HEK293 (cell line): ENCODE measurements at regions not wholly inside any gene's neighbourhood (a gene's known extent, or its start where the extent isn't known, plus 50 kb on each side); places are given as distances from the start of the nearest gene placed in this dataset.

Source experiments
- CTCF ChIA-PET: fragments of 350-600 bp; formaldehyde crosslinking; extraction: SDS; loops from one replicate; lab custom pipeline; 2021; ENCODE audit warnings: antibody characterized with exemption; lab: Yijun Ruan, JAX
- POLR2A ChIA-PET: fragments of 300-600 bp; formaldehyde crosslinking; extraction: SDS; loops from one replicate; lab custom pipeline; 2020; ENCODE audit warnings: antibody characterized with exemption, inconsistent platforms; lab: Yijun Ruan, JAX
- H3K27ac ChIP-seq: fragments of 200-500 bp; sonication (Bioruptor generic); 2 replicates; pipeline ENCODE4 v1.5.1; 2014; ENCODE audit warnings: low read depth, low read length, control low read depth, inconsistent platforms; ENCODE audit errors: extremely low read depth
- H3K36me3 ChIP-seq, 2 experiments: fragments of 200-500 bp in 1 of 2; sonication (Bioruptor generic) in 1 of 2; 1 replicate in 1 of 2; 2 replicates in 1 of 2; pipeline ENCODE4 v1.5.1; 2014 to 2017; ENCODE audit warnings: inconsistent platforms in 2 of 2, low read length in 2 of 2; ENCODE audit not compliant: control insufficient read depth in 2 of 2, insufficient read depth in 1 of 2
- H3K4me1 ChIP-seq: fragments of 200-500 bp; sonication (Bioruptor generic); 2 replicates; pipeline ENCODE4 v1.5.1; 2014; ENCODE audit warnings: mild to moderate bottlenecking, low read length, inconsistent platforms; ENCODE audit not compliant: control insufficient read depth, insufficient read depth
- H3K4me3 ChIP-seq: 2 replicates; pipeline ENCODE4 v1.5.1; 2011; ENCODE audit warnings: low read depth, mild to moderate bottlenecking, control low read depth, low read length, moderate library complexity
- H3K9me3 ChIP-seq: fragments of 200-500 bp; sonication (Bioruptor generic); 2 replicates; pipeline ENCODE4 v1.5.1; 2014; ENCODE audit warnings: low read depth, low read length, inconsistent platforms; ENCODE audit not compliant: control insufficient read depth, insufficient read depth
- BCL11A ChIP-seq: fragments of 450-650 bp; formaldehyde crosslinking; IDR thresholded peaks from 2 replicates; pipeline ENCODE4 v1.5.1; 2016; ENCODE audit warnings: low read depth, missing biosample characterization, missing genetic modification characterization
- GLI2 ChIP-seq: fragments of 450-650 bp; formaldehyde crosslinking; IDR thresholded peaks from 2 replicates; pipeline ENCODE4; 2017; ENCODE audit warnings: missing biosample characterization, missing genetic modification characterization, low read depth, borderline replicate concordance
- GLIS1 ChIP-seq: fragments of 450-650 bp; formaldehyde crosslinking; IDR thresholded peaks from 2 replicates; pipeline ENCODE4 v1.5.1; 2016; ENCODE audit warnings: missing biosample characterization, missing genetic modification characterization
- IKZF3 ChIP-seq: fragments of 450-650 bp; IDR thresholded peaks from 2 replicates; pipeline ENCODE4 v1.5.0; 2018; ENCODE audit warnings: missing biosample characterization, mild to moderate bottlenecking, missing genetic modification characterization, moderate library complexity
- PRDM10 ChIP-seq: fragments of 450-650 bp; formaldehyde crosslinking; IDR thresholded peaks from 2 replicates; pipeline ENCODE4 v1.5.1; 2016; ENCODE audit warnings: missing biosample characterization, missing genetic modification characterization
- TRIM28 ChIP-seq: IDR thresholded peaks from 2 replicates; pipeline ENCODE4 v1.6.1; 2011; ENCODE audit warnings: low read length, control low read depth, borderline replicate concordance
- YY2 ChIP-seq: fragments of 450-650 bp; formaldehyde crosslinking; IDR thresholded peaks from 2 replicates; pipeline ENCODE4 v1.5.1; 2016; ENCODE audit warnings: missing biosample characterization, missing genetic modification characterization
- ZBTB17 ChIP-seq: fragments of 450-650 bp; formaldehyde crosslinking; IDR thresholded peaks from 2 replicates; pipeline ENCODE4 v1.5.1; 2016; ENCODE audit warnings: missing biosample characterization, missing genetic modification characterization
- ZBTB48 ChIP-seq: fragments of 450-650 bp; formaldehyde crosslinking; IDR thresholded peaks from 2 replicates; pipeline ENCODE4 v1.5.1; 2016; ENCODE audit warnings: missing biosample characterization, missing genetic modification characterization
- ZFP3 ChIP-seq: fragments of 450-650 bp; formaldehyde crosslinking; IDR thresholded peaks from 2 replicates; pipeline ENCODE4 v1.5.1; 2016; ENCODE audit warnings: low read depth, missing biosample characterization, missing genetic modification characterization
- ZFP37 ChIP-seq: fragments of 450-650 bp; formaldehyde crosslinking; IDR thresholded peaks from 2 replicates; pipeline ENCODE4 v1.5.1; 2016; ENCODE audit warnings: missing biosample characterization, missing genetic modification characterization
- ZNF133 ChIP-seq: fragments of 450-650 bp; formaldehyde crosslinking; IDR thresholded peaks from 2 replicates; pipeline ENCODE4 v1.5.1; 2016; ENCODE audit warnings: missing biosample characterization, missing genetic modification characterization
- ZNF184 ChIP-seq: fragments of 450-650 bp; IDR thresholded peaks from 2 replicates; pipeline ENCODE4 v1.5.1; 2018; ENCODE audit warnings: missing biosample characterization, mild to moderate bottlenecking, missing genetic modification characterization
- ZNF501 ChIP-seq: fragments of 450-650 bp; formaldehyde crosslinking; IDR thresholded peaks from 2 replicates; pipeline ENCODE4 v1.5.1; 2016; ENCODE audit warnings: missing biosample characterization, missing genetic modification characterization
- ZNF549 ChIP-seq: fragments of 450-650 bp; IDR thresholded peaks from 2 replicates; pipeline ENCODE4 v1.5.1; 2018; ENCODE audit warnings: missing biosample characterization, missing genetic modification characterization, mild to moderate bottlenecking, inconsistent platforms, moderate library complexity
- ZNF585B ChIP-seq: fragments of 450-650 bp; formaldehyde crosslinking; IDR thresholded peaks from 2 replicates; pipeline ENCODE4 v1.5.1; 2016; ENCODE audit warnings: missing biosample characterization, missing genetic modification characterization
- ZNF701 ChIP-seq: fragments of 450-650 bp; formaldehyde crosslinking; IDR thresholded peaks from 2 replicates; pipeline ENCODE4 v1.5.1; 2016; ENCODE audit warnings: missing biosample characterization, missing genetic modification characterization
- ZNF837 ChIP-seq: fragments of 450-650 bp; formaldehyde crosslinking; IDR thresholded peaks from 2 replicates; pipeline ENCODE4 v1.5.1; 2016; ENCODE audit warnings: missing biosample characterization, missing genetic modification characterization
- TF ChIP-seq, protein P1 (sequence below): fragments of 450-650 bp; formaldehyde crosslinking; IDR thresholded peaks from 2 replicates; pipeline ENCODE4 v1.5.1; 2016; ENCODE audit warnings: missing biosample characterization, missing genetic modification characterization
- TF ChIP-seq, protein P2 (sequence below): fragments of 450-650 bp; formaldehyde crosslinking; IDR thresholded peaks from 2 replicates; pipeline ENCODE4 v1.5.1; 2017; ENCODE audit warnings: missing biosample characterization, missing genetic modification characterization
- TF ChIP-seq, protein P3 (sequence below): fragments of 450-650 bp; formaldehyde crosslinking; IDR thresholded peaks from 2 replicates; pipeline ENCODE4 v1.5.1; 2016; ENCODE audit warnings: missing biosample characterization, missing genetic modification characterization, low read depth

- TF ChIP-seq PRDM10 (0 out of 2 replicates have a peak, but pooled peaks have one; percentile 5), ZFP37 (tag by site-specific recombination) (0 out of 2 replicates have a peak, but pooled peaks have one; percentile 28), ZNF549 (tag by site-specific recombination) (no peak), ZNF837 (tag by site-specific recombination) (no peak), GLI2 (tag by site-specific recombination) (no peak), ZFP3 (tag by site-specific recombination) (no peak), ZNF585B (tag by site-specific recombination) (no peak), ZNF184 (no peak)
Measured at GRCh38 chr5:115686738-115687074, 60.9 kb upstream of the TMED7 start (continued).

DNA sequence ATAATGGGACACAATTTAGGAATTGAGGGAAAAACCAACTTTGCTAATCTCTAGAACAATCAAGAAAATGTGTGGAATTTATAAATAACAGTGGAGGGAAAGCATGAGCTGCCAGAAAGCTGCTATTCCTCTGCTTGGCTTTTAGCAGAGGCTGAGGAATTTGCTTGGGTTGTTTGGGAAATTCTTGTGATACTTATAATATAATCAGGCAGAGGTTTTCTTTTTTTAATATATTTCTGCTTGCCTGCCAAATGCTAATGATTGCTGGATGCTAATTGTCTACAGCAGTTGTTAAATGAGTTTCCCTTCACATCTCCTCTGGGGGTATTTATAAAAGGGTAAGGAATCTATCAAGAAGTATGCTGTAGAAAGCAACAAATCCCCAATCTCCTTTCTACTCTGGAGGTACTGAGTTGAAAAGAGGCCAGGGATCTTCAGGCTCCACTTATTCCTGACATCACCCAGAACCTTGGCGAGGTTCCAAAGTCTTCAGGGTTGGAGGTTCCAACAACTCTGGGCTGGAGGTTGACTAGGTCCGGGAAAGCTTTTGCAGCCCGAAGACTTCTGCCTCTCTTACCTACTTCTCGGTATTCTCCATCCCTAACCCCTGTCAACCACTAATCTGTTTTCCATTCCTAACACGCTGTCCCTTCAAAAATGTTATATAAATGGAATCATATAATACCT is 60.4 kb upstream of the TMED7 start:
- CTCF ChIA-PET = interaction anchor here (0.6 kb wide), 1 partner anchor 145 kb away, joined by 3 read pairs; no protein-coding TSS in a partner anchor
- no peak overlapping the region for H3K27ac ChIP-seq
- no peak overlapping the region for H3K4me3 ChIP-seq
- POLR2A ChIA-PET = no interaction called here
- no peaks in the 10 kb centered on the region for H3K4me1 ChIP-seq
- H3K9me3 ChIP-seq = no peaks in the 10 kb centered on the region
- no peaks in the 10 kb centered on the region for H3K36me3 ChIP-seq
- 0 out of 2 replicates have a peak, but pooled peaks have one; percentile 39 for TF ChIP-seq BCL11A (tag by site-specific recombination)
- no peak for TF ChIP-seq ZNF837 (tag by site-specific recombination)
- peak; percentile 28; the same call in 1 of the 2 replicates for TF ChIP-seq ZBTB48 (tag by site-specific recombination)
- peak; percentile 86 for TF ChIP-seq PRDM10
- peak; percentile 62 for TF ChIP-seq ZNF133
- no peak for TF ChIP-seq TRIM28
- TF ChIP-seq GLIS1 (tag by site-specific recombination) = 0 out of 2 replicates have a peak, but pooled peaks have one; percentile 41
- peak; percentile 69 for TF ChIP-seq ZBTB17 (tag by site-specific recombination)
- TF ChIP-seq, all 188 proteins: peak for 6

DNA sequence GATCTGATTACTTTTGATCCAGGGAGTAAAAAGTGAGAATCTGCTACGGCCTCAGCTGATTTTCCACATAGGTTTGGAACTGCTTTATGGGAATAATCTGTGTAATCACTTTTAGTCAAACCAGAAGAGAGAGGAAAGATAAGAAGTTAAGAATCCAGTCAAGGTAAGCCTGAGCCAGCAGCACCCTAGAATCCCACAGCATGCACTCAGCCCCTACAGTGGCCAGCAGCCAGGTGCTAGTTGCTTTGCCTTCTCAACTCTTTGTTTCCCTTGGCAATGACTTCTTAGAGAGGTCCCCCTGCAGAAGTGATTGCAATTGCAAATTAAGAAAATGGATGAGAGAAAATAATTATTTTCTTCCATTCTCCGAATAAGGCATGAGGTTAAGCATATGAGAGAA is 59.7 kb upstream of the TMED7 start:
- POLR2A ChIA-PET = no interaction called here
- CTCF ChIA-PET = no interaction called here
- H3K4me3 ChIP-seq = no peak overlapping the region
- TF ChIP-seq, protein P1, sequence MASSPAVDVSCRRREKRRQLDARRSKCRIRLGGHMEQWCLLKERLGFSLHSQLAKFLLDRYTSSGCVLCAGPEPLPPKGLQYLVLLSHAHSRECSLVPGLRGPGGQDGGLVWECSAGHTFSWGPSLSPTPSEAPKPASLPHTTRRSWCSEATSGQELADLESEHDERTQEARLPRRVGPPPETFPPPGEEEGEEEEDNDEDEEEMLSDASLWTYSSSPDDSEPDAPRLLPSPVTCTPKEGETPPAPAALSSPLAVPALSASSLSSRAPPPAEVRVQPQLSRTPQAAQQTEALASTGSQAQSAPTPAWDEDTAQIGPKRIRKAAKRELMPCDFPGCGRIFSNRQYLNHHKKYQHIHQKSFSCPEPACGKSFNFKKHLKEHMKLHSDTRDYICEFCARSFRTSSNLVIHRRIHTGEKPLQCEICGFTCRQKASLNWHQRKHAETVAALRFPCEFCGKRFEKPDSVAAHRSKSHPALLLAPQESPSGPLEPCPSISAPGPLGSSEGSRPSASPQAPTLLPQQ (tag by site-specific recombination) = no peak
- no peak for TF ChIP-seq ZNF501 (tag by site-specific recombination)
- no peak for TF ChIP-seq ZNF701
- no peak for TF ChIP-seq IKZF3
- TF ChIP-seq, protein P2, sequence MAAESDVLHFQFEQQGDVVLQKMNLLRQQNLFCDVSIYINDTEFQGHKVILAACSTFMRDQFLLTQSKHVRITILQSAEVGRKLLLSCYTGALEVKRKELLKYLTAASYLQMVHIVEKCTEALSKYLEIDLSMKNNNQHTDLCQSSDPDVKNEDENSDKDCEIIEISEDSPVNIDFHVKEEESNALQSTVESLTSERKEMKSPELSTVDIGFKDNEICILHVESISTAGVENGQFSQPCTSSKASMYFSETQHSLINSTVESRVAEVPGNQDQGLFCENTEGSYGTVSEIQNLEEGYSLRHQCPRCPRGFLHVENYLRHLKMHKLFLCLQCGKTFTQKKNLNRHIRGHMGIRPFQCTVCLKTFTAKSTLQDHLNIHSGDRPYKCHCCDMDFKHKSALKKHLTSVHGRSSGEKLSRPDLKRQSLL (tag by site-specific recombination) = no peak
- TF ChIP-seq, protein P3, sequence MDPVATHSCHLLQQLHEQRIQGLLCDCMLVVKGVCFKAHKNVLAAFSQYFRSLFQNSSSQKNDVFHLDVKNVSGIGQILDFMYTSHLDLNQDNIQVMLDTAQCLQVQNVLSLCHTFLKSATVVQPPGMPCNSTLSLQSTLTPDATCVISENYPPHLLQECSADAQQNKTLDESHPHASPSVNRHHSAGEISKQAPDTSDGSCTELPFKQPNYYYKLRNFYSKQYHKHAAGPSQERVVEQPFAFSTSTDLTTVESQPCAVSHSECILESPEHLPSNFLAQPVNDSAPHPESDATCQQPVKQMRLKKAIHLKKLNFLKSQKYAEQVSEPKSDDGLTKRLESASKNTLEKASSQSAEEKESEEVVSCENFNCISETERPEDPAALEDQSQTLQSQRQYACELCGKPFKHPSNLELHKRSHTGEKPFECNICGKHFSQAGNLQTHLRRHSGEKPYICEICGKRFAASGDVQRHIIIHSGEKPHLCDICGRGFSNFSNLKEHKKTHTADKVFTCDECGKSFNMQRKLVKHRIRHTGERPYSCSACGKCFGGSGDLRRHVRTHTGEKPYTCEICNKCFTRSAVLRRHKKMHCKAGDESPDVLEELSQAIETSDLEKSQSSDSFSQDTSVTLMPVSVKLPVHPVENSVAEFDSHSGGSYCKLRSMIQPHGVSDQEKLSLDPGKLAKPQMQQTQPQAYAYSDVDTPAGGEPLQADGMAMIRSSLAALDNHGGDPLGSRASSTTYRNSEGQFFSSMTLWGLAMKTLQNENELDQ (tag by site-specific recombination) = no peak
- TF ChIP-seq YY2 (tag by site-specific recombination) = no peak

More for the DNA sequence above, 59.7 kb upstream of the TMED7 start:
- H3K9me3 ChIP-seq = no peaks in the 10 kb centered on the region
- no peaks in the 10 kb centered on the region for H3K36me3 ChIP-seq
- no peak overlapping the region for H3K27ac ChIP-seq
- H3K4me1 ChIP-seq = no peaks in the 10 kb centered on the region
